WERI-Rb-1 (cell line): ENCODE measurements at regions not wholly inside any gene's neighbourhood (a gene's known extent, or its start where the extent isn't known, plus 50 kb on each side); places are given as distances from the start of the nearest gene placed in this dataset.

ENCODE experiments used
- DNase-seq: peaks from one replicate; pipeline ENCODE4 v3.0.0-alpha.2; 2020
- H3K27ac ChIP-seq: fragments of 250-450 bp; sonication (Bioruptor Pico); 2 replicates; pipeline ENCODE4 v1.5.1; 2020; ENCODE audit warnings: mild to moderate bottlenecking, moderate library complexity
- H3K27me3 ChIP-seq: fragments of 250-450 bp; sonication (Bioruptor Pico); 2 replicates; pipeline ENCODE4 v1.5.1; 2021; ENCODE audit warnings: mild to moderate bottlenecking, low read depth, moderate library complexity; ENCODE audit not compliant: insufficient read depth, severe bottlenecking
- H3K36me3 ChIP-seq: fragments of 250-450 bp; sonication (Bioruptor Pico); 2 replicates; pipeline ENCODE4 v1.5.1; 2020; ENCODE audit warnings: mild to moderate bottlenecking, moderate library complexity
- H3K4me3 ChIP-seq: 2 replicates; pipeline ENCODE4 v1.5.1; 2011; ENCODE audit warnings: low read depth, mild to moderate bottlenecking, control low read depth, low read length
- H3K9me3 ChIP-seq: fragments of 250-450 bp; sonication (Bioruptor Pico); 2 replicates; pipeline ENCODE4 v1.5.1; 2021; ENCODE audit warnings: mild to moderate bottlenecking, moderate library complexity; ENCODE audit not compliant: severe bottlenecking
- TF ChIP-seq, protein P1 (sequence below): IDR thresholded peaks from 2 replicates; pipeline ENCODE4 v1.5.1; 2011; ENCODE audit warnings: low read depth, mild to moderate bottlenecking, control low read depth, inconsistent platforms, low read length

- TF ChIP-seq, protein P1, sequence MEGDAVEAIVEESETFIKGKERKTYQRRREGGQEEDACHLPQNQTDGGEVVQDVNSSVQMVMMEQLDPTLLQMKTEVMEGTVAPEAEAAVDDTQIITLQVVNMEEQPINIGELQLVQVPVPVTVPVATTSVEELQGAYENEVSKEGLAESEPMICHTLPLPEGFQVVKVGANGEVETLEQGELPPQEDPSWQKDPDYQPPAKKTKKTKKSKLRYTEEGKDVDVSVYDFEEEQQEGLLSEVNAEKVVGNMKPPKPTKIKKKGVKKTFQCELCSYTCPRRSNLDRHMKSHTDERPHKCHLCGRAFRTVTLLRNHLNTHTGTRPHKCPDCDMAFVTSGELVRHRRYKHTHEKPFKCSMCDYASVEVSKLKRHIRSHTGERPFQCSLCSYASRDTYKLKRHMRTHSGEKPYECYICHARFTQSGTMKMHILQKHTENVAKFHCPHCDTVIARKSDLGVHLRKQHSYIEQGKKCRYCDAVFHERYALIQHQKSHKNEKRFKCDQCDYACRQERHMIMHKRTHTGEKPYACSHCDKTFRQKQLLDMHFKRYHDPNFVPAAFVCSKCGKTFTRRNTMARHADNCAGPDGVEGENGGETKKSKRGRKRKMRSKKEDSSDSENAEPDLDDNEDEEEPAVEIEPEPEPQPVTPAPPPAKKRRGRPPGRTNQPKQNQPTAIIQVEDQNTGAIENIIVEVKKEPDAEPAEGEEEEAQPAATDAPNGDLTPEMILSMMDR = no peak
- peaks cover 94% of the 10 kb centered on the region for H3K27me3 ChIP-seq
- no peak for DNase-seq
- no peak overlapping the region for H3K4me3 ChIP-seq
- no peaks in the 10 kb centered on the region for H3K36me3 ChIP-seq
- no peak overlapping the region for H3K27ac ChIP-seq
- H3K9me3 ChIP-seq = peaks cover 25% of the 10 kb centered on the region
Observed at GRCh38 chr13:111515635-111516034, 195.2 kb downstream of the TEX29 start.

DNA sequence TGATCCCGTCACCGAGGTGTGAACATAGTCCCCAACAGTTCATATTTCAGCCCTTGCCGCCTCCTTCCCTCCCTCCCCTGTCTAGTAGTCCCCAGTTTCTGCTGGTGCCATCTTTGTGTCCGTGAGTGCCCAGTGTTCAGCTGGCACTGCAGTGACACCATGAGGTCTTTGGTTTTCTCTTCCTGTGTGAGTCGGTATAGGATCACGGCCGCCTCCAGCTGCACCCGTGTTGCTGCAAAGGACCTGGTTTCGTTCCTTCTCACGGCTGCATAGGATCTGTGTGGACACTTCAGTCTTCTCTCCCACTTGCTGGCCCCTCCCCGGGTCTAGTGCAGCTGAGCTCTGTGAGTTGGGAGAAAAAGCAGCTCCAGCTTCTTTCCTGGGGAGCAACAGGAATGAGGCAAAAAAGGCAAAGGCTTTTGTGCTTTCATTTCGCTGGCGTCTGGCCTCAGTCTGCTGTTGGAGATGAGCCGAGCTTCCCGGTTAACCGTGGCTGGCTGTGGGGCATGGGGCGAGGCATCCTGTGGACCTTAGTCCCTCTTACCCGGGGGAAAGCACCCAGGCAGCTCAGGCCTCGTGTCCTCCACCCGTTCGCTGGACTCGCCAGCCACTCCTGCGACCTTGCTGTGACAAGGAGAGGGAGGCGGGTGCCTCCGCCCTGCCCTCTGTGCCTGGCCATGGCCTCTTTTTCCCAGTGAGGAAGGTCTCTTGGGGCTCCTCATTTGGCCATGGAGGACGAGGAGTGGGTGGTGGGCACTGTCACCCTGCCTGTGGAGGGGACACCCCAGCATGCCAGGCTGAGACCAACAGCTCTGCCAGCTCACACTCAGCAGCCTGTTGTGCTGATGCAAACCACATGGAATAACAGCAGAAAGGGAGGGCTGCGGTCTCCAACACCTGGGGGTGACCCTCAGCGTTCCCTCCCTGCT, 196.5 kb downstream of the TEX29 start:
- H3K4me3 ChIP-seq = no peak overlapping the region
- TF ChIP-seq, protein P1 = no peak
- H3K27me3 ChIP-seq = peaks cover 94% of the 10 kb centered on the region
- peaks cover 20% of the 10 kb centered on the region for H3K9me3 ChIP-seq
- peak; percentile 8 for DNase-seq
- no peaks in the 10 kb centered on the region for H3K36me3 ChIP-seq
- H3K27ac ChIP-seq = no peak overlapping the region

DNA sequence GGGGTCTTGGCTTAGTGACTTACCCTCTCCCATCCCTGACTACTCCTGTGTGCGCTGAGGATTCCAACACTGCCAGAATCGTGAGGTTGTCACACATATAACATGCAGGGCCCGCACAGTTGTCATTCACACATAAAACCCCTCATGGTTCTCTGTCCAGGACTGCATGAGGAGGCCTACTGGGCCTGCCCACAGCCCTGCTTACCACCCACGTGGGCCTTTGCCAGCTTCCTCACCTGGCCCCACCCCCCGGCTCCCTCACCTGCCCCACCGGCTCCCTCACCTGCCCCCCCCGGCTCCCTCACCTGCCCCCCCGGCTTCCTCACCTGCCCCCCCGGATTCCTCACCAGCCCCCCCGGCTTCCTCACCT, 197.2 kb downstream of the TEX29 start:
- Histone ChIP-seq H3K27ac (no peak overlapping the region), H3K36me3 (no peaks in the 10 kb centered on the region), H3K9me3 (peaks cover 14% of the 10 kb centered on the region), H3K27me3 (peaks cover 94% of the 10 kb centered on the region), H3K4me3 (no peak overlapping the region)
- DNase-seq = no peak
- TF ChIP-seq, protein P1 = no peak

DNA sequence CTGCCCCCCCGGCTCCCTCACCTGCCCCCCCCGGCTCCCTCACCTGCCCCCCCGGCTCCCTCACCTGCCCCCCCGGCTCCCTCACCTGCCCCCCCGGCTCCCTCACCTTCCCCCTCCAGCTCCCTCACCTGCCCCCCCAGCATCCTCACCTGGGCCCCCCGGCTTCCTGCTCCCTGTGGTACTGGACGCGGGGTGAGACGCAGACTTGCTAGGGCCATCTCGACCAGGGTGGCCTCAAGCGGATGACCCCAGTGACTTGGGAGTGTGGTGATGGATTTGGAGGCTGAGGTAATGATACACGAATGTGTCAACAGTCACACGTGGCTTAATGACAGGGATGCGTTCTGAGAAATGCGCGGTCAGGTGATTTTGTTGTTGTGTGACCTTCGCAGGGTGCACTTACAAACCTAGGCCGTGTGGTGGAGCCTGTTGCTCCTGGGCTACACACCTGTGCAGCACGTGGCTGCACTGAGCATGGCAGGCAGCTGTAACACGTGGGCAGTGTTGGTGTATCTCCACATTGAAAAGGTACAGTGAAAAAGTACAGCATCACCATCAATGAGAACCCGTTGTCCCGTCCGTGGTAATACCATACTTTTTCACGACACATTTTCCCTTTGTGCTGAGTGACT, 197.8 kb downstream of the TEX29 start:
- Histone ChIP-seq H3K9me3 (peaks cover 10% of the 10 kb centered on the region), H3K36me3 (no peaks in the 10 kb centered on the region), H3K27ac (no peak overlapping the region), H3K27me3 (peaks cover 94% of the 10 kb centered on the region), H3K4me3 (no peak overlapping the region)
- no peak for DNase-seq
- TF ChIP-seq, protein P1 = peak; percentile 54

GRCh38 chr13:111519041-111519440, 198.6 kb downstream of the TEX29 start:
- DNase-seq = no peak
- H3K27ac ChIP-seq = no peak overlapping the region

More at GRCh38 chr13:111519041-111519440, 198.6 kb downstream of the TEX29 start:
- Histone ChIP-seq H3K9me3 (peaks cover 10% of the 10 kb centered on the region), H3K36me3 (no peaks in the 10 kb centered on the region), H3K4me3 (no peak overlapping the region), H3K27me3 (peaks cover 94% of the 10 kb centered on the region)
- TF ChIP-seq, protein P1 = no peak
